ENCODE measurements at regions not wholly inside any gene's neighbourhood (a gene's known extent, or its start where the extent isn't known, plus 50 kb on each side); places are given as distances from the start of the nearest gene placed in this dataset.

DNA sequence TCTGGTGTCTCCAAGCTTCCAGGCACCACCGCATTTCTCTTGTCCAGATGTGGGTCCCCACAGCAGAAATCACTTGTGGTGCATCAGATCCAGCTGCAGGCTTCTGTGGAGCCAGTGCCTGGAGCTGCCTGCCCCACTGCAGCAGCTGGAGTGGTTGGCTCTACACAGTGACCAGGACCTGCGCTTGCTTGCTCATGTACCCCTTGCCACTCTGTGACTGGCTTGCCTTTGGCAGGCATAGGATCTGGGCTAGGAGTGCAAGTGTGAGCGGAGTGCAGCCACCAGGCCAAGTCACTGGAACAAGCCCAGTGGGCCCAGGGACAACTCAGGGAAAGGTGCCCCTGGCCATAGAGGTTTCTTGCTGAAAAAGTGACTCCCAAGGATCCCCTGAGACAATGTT lies 1400.0 kb upstream of the ALCAM start:
- H3K36me3 Mint-ChIP-seq (ENCODE audit: insufficient read depth in 1 of 3, low read depth in 3 of 3): peaks cover 0 to 3% (median 0%) of the 10 kb centered on the region in 3 experiments; a peak in 2 of 7 replicates
- H3K27me3 Mint-ChIP-seq (ENCODE audit: low read depth): no peaks in the 10 kb centered on the region
- Histone ChIP-seq H2BK15ac (ENCODE audit: low read depth, low read length) (no peak overlapping the region), H3K4ac (ENCODE audit: low read depth, low read length) (no peak overlapping the region), H2BK120ac (ENCODE audit: low read depth, low read length, poor library complexity, severe bottlenecking) (no peak overlapping the region), H2BK12ac (ENCODE audit: insufficient read length, low read depth, low read length) (no peak overlapping the region), H4K5ac (ENCODE audit: insufficient read length, low read depth, low read length) (no peak overlapping the region), H4K91ac (ENCODE audit: insufficient read length, low read depth, low read length) (no peak overlapping the region), H3K14ac (ENCODE audit: insufficient read depth, low read length) (no peak overlapping the region), H3K27me3 (ENCODE audit: insufficient read depth, low read length) (no peaks in the 10 kb centered on the region), H3K79me1 (ENCODE audit: insufficient read depth, low read depth, low read length, poor library complexity, severe bottlenecking) (no peaks in the 10 kb centered on the region), H2BK20ac (ENCODE audit: low read depth, low read length, poor library complexity, severe bottlenecking) (no peak overlapping the region), H3K23ac (ENCODE audit: insufficient read length, low read depth, low read length) (no peak overlapping the region), H3K4me2 (ENCODE audit: insufficient read depth, insufficient read length, low read length) (no peak overlapping the region), H2AFZ (ENCODE audit: low read length) (no peak overlapping the region), H4K20me1 (ENCODE audit: control insufficient read depth, insufficient read depth, insufficient read length) (no peaks in the 10 kb centered on the region), H3K18ac (ENCODE audit: insufficient read length, low read depth, low read length) (no peak overlapping the region), H3K79me2 (ENCODE audit: insufficient read depth, low read length) (no peaks in the 10 kb centered on the region), H3K9ac (ENCODE audit: extremely low read depth, insufficient read length, low read length) (no peak overlapping the region), H2BK5ac (ENCODE audit: insufficient read length, low read length) (no peak overlapping the region), H3K23me2 (ENCODE audit: insufficient read length, low read depth, low read length, poor library complexity, severe bottlenecking) (no peaks in the 10 kb centered on the region), H3T11ph (ENCODE audit: low read length) (no peak overlapping the region), H3K4me1 (ENCODE audit: insufficient read depth, low read length) (no peaks in the 10 kb centered on the region), H3K9me3 (ENCODE audit: control insufficient read depth, low read depth, low read length) (no peaks in the 10 kb centered on the region), H2AK5ac (ENCODE audit: insufficient read length, low read length) (no peak overlapping the region), H4K8ac (replicated peaks; ENCODE audit: insufficient read length, low read depth, low read length) (no peak overlapping the region), H3K27ac (ENCODE audit: insufficient read length, low read depth, low read length) (no peak overlapping the region), H3K56ac (ENCODE audit: insufficient read length, low read depth, low read length) (no peak overlapping the region)
- H3K9me3 Mint-ChIP-seq: peaks cover 0 to 4% of the 10 kb centered on the region in 2 experiments; a peak in 2 of 5 replicates
- H3K27ac Mint-ChIP-seq: no peak overlapping the region
- DNase-seq: no peak
- peaks cover 8 to 10% of the 10 kb centered on the region in 2 experiments; a peak in 3 of 4 replicates for H3K4me1 Mint-ChIP-seq
- no CpG with 5 or more reads among the region's 3 CpGs for WGBS (ENCODE audit: extremely low coverage, insufficient read length, low lambda C conversion rate)
- no peak for TF ChIP-seq CTCF (conservative IDR thresholded peaks at IDR 0.05)
- no peak overlapping the region for H3K4me3 Mint-ChIP-seq
